Heart left ventricle (tissue), 13 donors: ENCODE measurements at regions not wholly inside any gene's neighbourhood (a gene's known extent, or its start where the extent isn't known, plus 50 kb on each side); places are given as distances from the start of the nearest gene placed in this dataset.

ENCODE experiments used
- POLR2A ChIP-seq, 2 donors: fragments of 450-650 bp; IDR thresholded peaks; one replicate each; pipeline ENCODE4 v1.6.1; 2017; ENCODE audit warnings: antibody characterized with exemption in 2 of 2, mild to moderate bottlenecking in 2 of 2, moderate library complexity in 2 of 2
- TF ChIP-seq, protein P1 (sequence below), 12 donors: fragments of 200-600 bp; sonication (generic) in 4 of 12; IDR thresholded peaks; one replicate each; pipeline versions ENCODE4 v1.5.0 to v1.8.0; 2018 to 2022; ENCODE audit warnings: antibody characterized with exemption in 12 of 12, mild to moderate bottlenecking in 5 of 12
- donor health status: ischemic (EF 13 %, LVEDD 7.1; RV severe dilation, severe dysfunction).
- donor health status: DM: no; HTN: yes; CAD: no.
- donor health status: DM: no; HTN: no; CAD: no.
- donor health status: ischemic (EF 25% LVEDD 6.9; RV normal size, moderate dysfunction).
- donor health status: ischemic (EF 25% LVEDD 5.7; RV mildly dilated, moderate dysfunction).
- donor health status: ischemic (EF 35%, LVEDD 5.7; RV mildly dilated, moderate dysfunction).
- donor health status: nonischemic (EF 11% LVEDD 7.7; RV severe dilation, severe dysfunction).
- donor health status: DM: yes; HTN: yes; CAD: no.
- donor health status: PGD.
- donor health status: ischemic (EF 29% LVEDD 5.4; RV normal size, mild dysfunction).
- donor health status: nonischemic (EF 23%, LVEDD 6.1; RV moderate dilation, normal function).

DNA sequence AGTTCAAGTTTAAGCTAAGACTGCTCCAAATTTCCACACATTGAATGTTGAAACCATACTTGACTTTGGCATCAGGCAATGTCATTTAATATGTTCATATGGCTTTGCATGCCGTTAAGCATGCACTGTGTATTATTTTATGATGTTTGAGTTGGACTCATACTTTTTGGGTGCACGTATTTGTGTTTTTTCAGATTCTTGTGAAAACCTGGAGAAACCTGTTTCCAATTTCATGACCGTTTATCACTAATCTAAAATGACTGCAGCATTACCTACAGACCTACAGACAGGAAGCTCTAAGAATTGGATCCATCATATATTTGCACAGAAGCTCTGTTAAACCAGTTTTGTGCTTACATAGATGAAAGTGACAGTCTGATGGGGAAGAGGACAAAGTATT, 1093.0 kb upstream of the INTU start:
- TF ChIP-seq, protein P1, sequence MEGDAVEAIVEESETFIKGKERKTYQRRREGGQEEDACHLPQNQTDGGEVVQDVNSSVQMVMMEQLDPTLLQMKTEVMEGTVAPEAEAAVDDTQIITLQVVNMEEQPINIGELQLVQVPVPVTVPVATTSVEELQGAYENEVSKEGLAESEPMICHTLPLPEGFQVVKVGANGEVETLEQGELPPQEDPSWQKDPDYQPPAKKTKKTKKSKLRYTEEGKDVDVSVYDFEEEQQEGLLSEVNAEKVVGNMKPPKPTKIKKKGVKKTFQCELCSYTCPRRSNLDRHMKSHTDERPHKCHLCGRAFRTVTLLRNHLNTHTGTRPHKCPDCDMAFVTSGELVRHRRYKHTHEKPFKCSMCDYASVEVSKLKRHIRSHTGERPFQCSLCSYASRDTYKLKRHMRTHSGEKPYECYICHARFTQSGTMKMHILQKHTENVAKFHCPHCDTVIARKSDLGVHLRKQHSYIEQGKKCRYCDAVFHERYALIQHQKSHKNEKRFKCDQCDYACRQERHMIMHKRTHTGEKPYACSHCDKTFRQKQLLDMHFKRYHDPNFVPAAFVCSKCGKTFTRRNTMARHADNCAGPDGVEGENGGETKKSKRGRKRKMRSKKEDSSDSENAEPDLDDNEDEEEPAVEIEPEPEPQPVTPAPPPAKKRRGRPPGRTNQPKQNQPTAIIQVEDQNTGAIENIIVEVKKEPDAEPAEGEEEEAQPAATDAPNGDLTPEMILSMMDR (IDR thresholded peaks at IDR 0.05) = no peak
- no peak for TF ChIP-seq POLR2A (IDR thresholded peaks at IDR 0.05)
